ENCODE measurements at regions not wholly inside any gene's neighbourhood (a gene's known extent, or its start where the extent isn't known, plus 50 kb on each side); places are given as distances from the start of the nearest gene placed in this dataset.
"Not testable (repeated sequence)": the region's sequence is repeated elsewhere in the genome, so short reads cannot be mapped to it uniquely, and the experiment has no call there.

- DNase-seq (ENCODE audit: low read depth): no peak
Measured at GRCh38 chr18:43952398-43952797, 675.1 kb upstream of the SYT4 start.

- no peak for DNase-seq (ENCODE audit: low read depth)
Measured at GRCh38 chr18:43961722-43962121, 684.4 kb upstream of the SYT4 start.

GRCh38 chr18:43964666-43965065 lies 687.4 kb upstream of the SYT4 start:
- DNase-seq (ENCODE audit: low read depth): no peak

GRCh38 chr18:43965691-43966090 lies 688.4 kb upstream of the SYT4 start:
- no peak for DNase-seq (ENCODE audit: low read depth)

- DNase-seq (ENCODE audit: low read depth): no peak
Measured at GRCh38 chr18:43970656-43971055, 693.4 kb upstream of the SYT4 start.

GRCh38 chr18:43978174-43978573 lies 700.9 kb upstream of the SYT4 start:
- DNase-seq (ENCODE audit: low read depth): no peak

GRCh38 chr18:43982582-43982981 lies 698.1 kb upstream of the SETBP1 start:
- no peak for DNase-seq (ENCODE audit: low read depth)

GRCh38 chr18:43987061-43987460 lies 693.6 kb upstream of the SETBP1 start:
- not testable (repeated sequence) for DNase-seq (ENCODE audit: low read depth)

- DNase-seq (ENCODE audit: low read depth): peak; percentile 8
Measured at GRCh38 chr18:43992741-43993140, 687.9 kb upstream of the SETBP1 start.

- no peak for DNase-seq (ENCODE audit: low read depth)
Measured at GRCh38 chr18:43994381-43994780, 686.3 kb upstream of the SETBP1 start.

GRCh38 chr18:44013871-44014270 lies 666.8 kb upstream of the SETBP1 start:
- DNase-seq (ENCODE audit: low read depth): no peak

GRCh38 chr18:44025421-44025820 lies 655.3 kb upstream of the SETBP1 start:
- DNase-seq (ENCODE audit: low read depth): peak; percentile 28

GRCh38 chr18:44028109-44028508 lies 652.6 kb upstream of the SETBP1 start:
- no peak for DNase-seq (ENCODE audit: low read depth)

GRCh38 chr18:44031063-44031462 lies 649.6 kb upstream of the SETBP1 start:
- no peak for DNase-seq (ENCODE audit: low read depth)

- no peak for DNase-seq (ENCODE audit: low read depth)
Measured at GRCh38 chr18:44033144-44033701, 647.5 kb upstream of the SETBP1 start.

GRCh38 chr18:44035554-44035953 lies 645.1 kb upstream of the SETBP1 start:
- no peak for DNase-seq (ENCODE audit: low read depth)

GRCh38 chr18:44036501-44036900 lies 644.2 kb upstream of the SETBP1 start:
- no peak for DNase-seq (ENCODE audit: low read depth)

GRCh38 chr18:44039216-44039615 lies 641.5 kb upstream of the SETBP1 start:
- no peak for DNase-seq (ENCODE audit: low read depth)

GRCh38 chr18:44039826-44040225 lies 640.9 kb upstream of the SETBP1 start:
- no peak for DNase-seq (ENCODE audit: low read depth)

- DNase-seq (ENCODE audit: low read depth): no peak
Measured at GRCh38 chr18:44041553-44041952, 639.1 kb upstream of the SETBP1 start.

- DNase-seq (ENCODE audit: low read depth): no peak
Measured at GRCh38 chr18:44041961-44042360, 638.7 kb upstream of the SETBP1 start.

- DNase-seq (ENCODE audit: low read depth): no peak
Measured at GRCh38 chr18:44046376-44046975, 634.2 kb upstream of the SETBP1 start.

- no peak for DNase-seq (ENCODE audit: low read depth)
Measured at GRCh38 chr18:44047585-44047984, 633.1 kb upstream of the SETBP1 start.

- no peak for DNase-seq (ENCODE audit: low read depth)
Measured at GRCh38 chr18:44048435-44048834, 632.3 kb upstream of the SETBP1 start.
